Right cardiac atrium (tissue), 5 donors: ENCODE measurements at regions not wholly inside any gene's neighbourhood (a gene's known extent, or its start where the extent isn't known, plus 50 kb on each side); places are given as distances from the start of the nearest gene placed in this dataset.
A peak's percentile ranks its signal among the peaks of the same experiment; 100 is the strongest.

Experiments
- ATAC-seq, 2 donors: fragments of 200-7000 bp; cut with Tn5 transposase; one replicate each; pipeline versions ENCODE4 v1.8.0 to v1.9.1; 2020; ENCODE audit warnings: moderate library complexity in 2 of 2, mild to moderate bottlenecking in 1 of 2
- DNase-seq, 3 donors: peaks; one replicate each; pipeline ENCODE4 v3.0.0-alpha.2; 2020
- H3K27ac ChIP-seq: one replicate; pipeline ENCODE4 v1.5.1; 2013; ENCODE audit warnings: mild to moderate bottlenecking, low read length, control low read depth, moderate library complexity
- H3K27me3 ChIP-seq: one replicate; pipeline ENCODE4 v1.6.1; 2013; ENCODE audit not compliant: control insufficient read depth, insufficient read depth
- H3K4me1 ChIP-seq: one replicate; pipeline ENCODE4 v1.6.1; 2013; ENCODE audit warnings: low read length; ENCODE audit not compliant: control insufficient read depth, insufficient read depth
- H3K4me3 ChIP-seq: one replicate; pipeline ENCODE4 v1.5.1; 2013; ENCODE audit warnings: low read length, control low read depth
- H3K9me3 ChIP-seq: one replicate; pipeline ENCODE4 v1.6.1; 2013; ENCODE audit warnings: low read length; ENCODE audit not compliant: control insufficient read depth
- WGBS: extraction: QIAGEN DNeasy Blood & Tissue Kit; methylation state at CpG from one replicate; pipeline ENCODE4 v1.1.7; 2013; 5-methylcytosine and 5-hydroxymethylcytosine counted together
- intact Hi-C, 4 donors: fragments of 100-400 bp; cut with DNase I; formaldehyde crosslinking; loops; one replicate each; pipeline versions ENCODE4 v1.11.0 to v1.14.0; 2022 to 2023
- donor health status: healthy with polysubstance abuse.
- donor health status: DM: no; HTN: yes; CAD: no.
- donor health status: DM: no; HTN: no; CAD: no.
- donor health status: DM: no; HTN: yes; CAD: no; lungs with severe emphysema.
- donor health status: DM: yes; HTN: yes; CAD: no.

- H3K4me1 ChIP-seq, result no peaks in the 10 kb centered on the region
- no peak overlapping the region for H3K27ac ChIP-seq
- DNase-seq (no peak), ATAC-seq (no peak)
- no peaks in the 10 kb centered on the region for H3K9me3 ChIP-seq
- H3K27me3 ChIP-seq, result no peaks in the 10 kb centered on the region
- 63% methylated on average over 5 of the region's 5 CpGs for WGBS
- intact Hi-C loops, result no loop called here
- no peak overlapping the region for H3K4me3 ChIP-seq
Measured at GRCh38 chr16:59204589-59204988, 470.5 kb upstream of the GOT2 start.

DNA sequence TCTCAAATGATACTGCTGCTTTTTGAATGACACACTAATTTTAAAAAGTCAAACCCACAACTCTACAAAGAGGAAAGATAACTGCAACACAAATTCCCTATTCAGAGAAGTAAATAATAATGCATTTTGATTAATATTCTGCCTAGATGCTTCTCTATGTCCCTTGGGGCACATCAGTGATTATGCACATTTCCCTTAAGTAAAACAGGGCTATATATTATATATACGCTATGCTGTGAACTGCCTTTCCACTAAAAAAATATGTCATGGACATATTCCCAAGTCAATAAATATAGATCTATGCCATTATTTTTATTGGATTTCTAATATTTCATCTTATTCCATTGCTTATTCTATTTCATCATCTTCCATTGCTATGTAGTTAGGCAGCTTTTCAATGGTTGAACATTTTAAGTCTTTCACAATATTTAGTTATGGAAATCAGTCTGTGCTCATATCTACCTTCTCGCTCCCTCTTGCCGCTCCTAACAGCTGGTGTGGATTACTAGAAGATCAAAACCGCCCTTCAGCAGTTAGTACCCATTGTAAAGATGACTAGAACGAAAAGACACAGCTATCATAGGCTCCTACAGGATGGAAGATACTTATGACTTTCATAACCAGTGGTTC lies 468.2 kb upstream of the GOT2 start:
- Histone ChIP-seq H3K4me1 (no peaks in the 10 kb centered on the region), H3K9me3 (no peaks in the 10 kb centered on the region), H3K27ac (no peak overlapping the region), H3K27me3 (no peaks in the 10 kb centered on the region), H3K4me3 (no peak overlapping the region)
- 89% methylated on average over 5 of the region's 5 CpGs for WGBS
- DNase-seq (no peak), ATAC-seq (no peak)
- intact Hi-C loops, result no loop called here

DNA sequence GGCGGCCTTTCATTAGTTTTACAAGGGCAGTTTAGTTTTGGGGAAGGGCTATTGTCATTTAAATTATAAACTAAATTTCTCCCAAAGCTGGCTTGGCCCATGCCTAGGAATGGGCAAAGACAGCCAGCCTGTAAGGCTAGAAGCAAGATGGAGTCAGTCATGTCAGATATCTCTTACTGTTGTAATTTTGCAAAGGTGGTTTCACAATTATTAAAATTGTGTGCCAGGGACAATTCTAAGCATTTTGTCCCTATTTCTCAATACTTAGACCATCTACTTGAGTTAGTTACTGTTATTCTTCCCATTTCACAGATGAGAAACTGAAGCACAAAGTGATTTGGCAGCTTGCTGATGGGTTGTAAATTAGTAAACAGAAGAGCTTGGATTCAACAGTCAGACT lies 467.7 kb upstream of the GOT2 start:
- 97% methylated on average over 1 of the region's 1 CpG for WGBS
- ATAC-seq, result no peak

GRCh38 chr16:59201160-59201559 lies 467.0 kb upstream of the GOT2 start:
- intact Hi-C loops, result no loop called here

More for the DNA sequence above, 467.7 kb upstream of the GOT2 start:
- Histone ChIP-seq H3K9me3 (no peaks in the 10 kb centered on the region), H3K27me3 (no peaks in the 10 kb centered on the region), H3K4me1 (no peaks in the 10 kb centered on the region), H3K4me3 (no peak overlapping the region), H3K27ac (no peak overlapping the region)
- DNase-seq, result no peak
- intact Hi-C loops, result no loop called here

GRCh38 chr16:59198487-59198886 lies 464.4 kb upstream of the GOT2 start:
- intact Hi-C loops, result no loop called here
- Histone ChIP-seq H3K4me1 (no peaks in the 10 kb centered on the region), H3K4me3 (no peak overlapping the region), H3K27me3 (no peaks in the 10 kb centered on the region), H3K27ac (no peak overlapping the region), H3K9me3 (no peaks in the 10 kb centered on the region)
- DNase-seq (no peak), ATAC-seq (peak; percentile 48 to 94)
- 28% methylated on average over 3 of the region's 3 CpGs for WGBS

More at GRCh38 chr16:59201160-59201559, 467.0 kb upstream of the GOT2 start:
- Histone ChIP-seq H3K27ac (no peak overlapping the region), H3K4me1 (no peaks in the 10 kb centered on the region), H3K9me3 (no peaks in the 10 kb centered on the region), H3K4me3 (no peak overlapping the region), H3K27me3 (no peaks in the 10 kb centered on the region)
- DNase-seq (no peak), ATAC-seq (no peak)
- WGBS, result 30% methylated on average over 2 of the region's 2 CpGs

- H3K27me3 ChIP-seq, result no peaks in the 10 kb centered on the region
- intact Hi-C loops, result no loop called here
- H3K4me1 ChIP-seq, result no peaks in the 10 kb centered on the region
- DNase-seq (no peak), ATAC-seq (no peak)
- 79% methylated on average over 2 of the region's 2 CpGs for WGBS
- no peak overlapping the region for H3K27ac ChIP-seq
- no peak overlapping the region for H3K4me3 ChIP-seq
- H3K9me3 ChIP-seq, result no peaks in the 10 kb centered on the region
Measured at GRCh38 chr16:59195242-59195641, 461.1 kb upstream of the GOT2 start.

- no peak for DNase-seq
- Histone ChIP-seq H3K27ac (no peak overlapping the region), H3K4me3 (no peak overlapping the region), H3K4me1 (no peaks in the 10 kb centered on the region), H3K9me3 (no peaks in the 10 kb centered on the region), H3K27me3 (no peaks in the 10 kb centered on the region)
- intact Hi-C loops, result no loop called here
- WGBS, result 91% methylated on average over 2 of the region's 2 CpGs
- ATAC-seq, result no peak
Measured at GRCh38 chr16:59193637-59194036, 459.5 kb upstream of the GOT2 start.

DNA sequence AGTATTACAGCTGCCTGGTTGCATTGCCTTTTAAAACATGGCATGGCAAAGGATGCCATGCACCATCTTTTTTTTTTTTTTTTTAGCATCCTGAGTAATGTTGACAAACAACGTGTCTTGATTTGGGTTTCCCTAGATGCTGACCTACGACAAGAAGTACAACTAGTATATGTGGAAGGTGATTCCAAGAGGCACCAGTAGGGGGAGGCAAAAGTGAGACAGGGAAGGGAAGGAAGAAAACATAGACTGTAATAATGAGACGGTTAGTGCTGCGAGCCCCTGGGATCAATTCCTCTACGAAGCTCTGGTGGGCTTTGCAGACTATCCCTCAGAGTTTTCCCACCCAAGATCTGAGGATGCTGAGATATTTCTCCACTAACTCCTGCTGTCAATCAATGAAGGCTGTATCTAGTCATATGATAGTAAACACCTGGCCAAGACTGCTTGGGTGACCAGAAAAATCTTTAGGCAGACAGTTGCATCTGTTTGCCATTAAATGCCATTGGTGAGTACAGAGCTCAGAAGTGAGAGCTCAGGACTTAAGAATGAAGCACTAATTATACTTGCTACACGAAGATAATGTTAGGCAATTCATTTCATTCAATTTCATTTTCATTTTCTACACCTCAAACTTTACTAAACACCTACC lies 458.6 kb upstream of the GOT2 start:
- DNase-seq, result no peak
- no peaks in the 10 kb centered on the region for H3K4me1 ChIP-seq
- H3K4me3 ChIP-seq, result no peak overlapping the region
- H3K9me3 ChIP-seq, result no peaks in the 10 kb centered on the region
- no peak overlapping the region for H3K27ac ChIP-seq
- no peaks in the 10 kb centered on the region for H3K27me3 ChIP-seq
- 37% methylated on average over 6 of the region's 6 CpGs for WGBS
- intact Hi-C loops, result no loop called here
- no peak for ATAC-seq

- H3K9me3 ChIP-seq, result no peaks in the 10 kb centered on the region
- intact Hi-C loops, result no loop called here
- no peak overlapping the region for H3K27ac ChIP-seq
- H3K4me3 ChIP-seq, result no peak overlapping the region
- no peaks in the 10 kb centered on the region for H3K4me1 ChIP-seq
- DNase-seq (no peak), ATAC-seq (no peak)
- H3K27me3 ChIP-seq, result no peaks in the 10 kb centered on the region
Measured at GRCh38 chr16:59190731-59191130, 456.6 kb upstream of the GOT2 start.

GRCh38 chr16:59188029-59188428 lies 453.9 kb upstream of the GOT2 start:
- no peaks in the 10 kb centered on the region for H3K27me3 ChIP-seq

GRCh38 chr16:59181821-59182420 lies 447.8 kb upstream of the GOT2 start:
- 88% methylated on average over 9 of the region's 9 CpGs for WGBS
- Histone ChIP-seq H3K27ac (no peak overlapping the region), H3K9me3 (no peaks in the 10 kb centered on the region), H3K27me3 (no peaks in the 10 kb centered on the region), H3K4me3 (no peak overlapping the region), H3K4me1 (no peaks in the 10 kb centered on the region)
- no peak for DNase-seq
- intact Hi-C loops, result no loop called here
- no peak for ATAC-seq

More at GRCh38 chr16:59188029-59188428, 453.9 kb upstream of the GOT2 start:
- 77% methylated on average over 3 of the region's 3 CpGs for WGBS
- no peaks in the 10 kb centered on the region for H3K4me1 ChIP-seq
- intact Hi-C loops, result no loop called here
- H3K27ac ChIP-seq, result no peak overlapping the region
- DNase-seq (no peak), ATAC-seq (no peak)
- no peaks in the 10 kb centered on the region for H3K9me3 ChIP-seq
- no peak overlapping the region for H3K4me3 ChIP-seq
